Neural progenitor cell (in vitro differentiated cells): ENCODE measurements at regions not wholly inside any gene's neighbourhood (a gene's known extent, or its start where the extent isn't known, plus 50 kb on each side); places are given as distances from the start of the nearest gene placed in this dataset.

ENCODE experiments used
- DNase-seq: peaks from one replicate; pipeline ENCODE4 v3.0.0-alpha.2; 2016; ENCODE audit warnings: low spot score
- H2AFZ ChIP-seq: fragments of 200-600 bp; sonication (generic); replicated peaks from 2 replicates; pipeline ENCODE4 v1.6.1; 2016; ENCODE audit warnings: antibody characterized with exemption
- H3F3A ChIP-seq: fragments of 200-600 bp; sonication (generic); 2 replicates; pipeline ENCODE4 v1.6.1; 2016; ENCODE audit warnings: antibody characterized with exemption, low read depth
- H3K27ac ChIP-seq: fragments of 200-600 bp; sonication (generic); 2 replicates; pipeline ENCODE4 v1.5.1; 2016; ENCODE audit warnings: mild to moderate bottlenecking
- H3K27me3 ChIP-seq: fragments of 200-600 bp; sonication (generic); 2 replicates; pipeline ENCODE4 v1.6.1; 2016; ENCODE audit warnings: mild to moderate bottlenecking, moderate library complexity
- H3K36me3 ChIP-seq: fragments of 200-600 bp; sonication (generic); 2 replicates; pipeline ENCODE4 v1.5.1; 2016
- H3K4me1 ChIP-seq: fragments of 200-600 bp; sonication (generic); 2 replicates; pipeline ENCODE4 v1.6.1; 2016; ENCODE audit warnings: mixed run types
- H3K4me2 ChIP-seq: fragments of 200-600 bp; sonication (generic); 2 replicates; pipeline ENCODE4 v1.6.1; 2016
- H3K4me3 ChIP-seq: fragments of 200-600 bp; sonication (generic); 2 replicates; pipeline ENCODE4 v1.5.1; 2016
- H3K79me2 ChIP-seq: fragments of 200-600 bp; sonication (generic); 2 replicates; pipeline ENCODE4 v1.6.1; 2016; ENCODE audit warnings: low read depth
- H3K9ac ChIP-seq: fragments of 200-600 bp; sonication (generic); 2 replicates; pipeline ENCODE4 v1.6.1; 2016
- H3K9me3 ChIP-seq: fragments of 200-600 bp; sonication (generic); 2 replicates; pipeline ENCODE4 v1.5.1; 2016; ENCODE audit warnings: low read depth
- H4K20me1 ChIP-seq: fragments of 200-600 bp; sonication (generic); 2 replicates; pipeline ENCODE4 v1.6.1; 2016; ENCODE audit warnings: low read depth
- H3K27ac Mint-ChIP-seq: 3 replicates; pipeline ENCODE4 v1.8.0; 2021; ENCODE audit warnings: mixed read lengths
- H3K27me3 Mint-ChIP-seq: 2 replicates; pipeline ENCODE4 v1.8.0; 2022; ENCODE audit warnings: low read depth, mild to moderate bottlenecking, inconsistent platforms, moderate library complexity, mixed read lengths; ENCODE audit not compliant: insufficient read depth
- H3K36me3 Mint-ChIP-seq: 3 replicates; pipeline ENCODE4 v1.8.0; 2021; ENCODE audit warnings: mixed read lengths
- H3K4me1 Mint-ChIP-seq: 3 replicates; pipeline ENCODE4 v1.8.0; 2021; ENCODE audit warnings: mixed read lengths
- H3K4me3 Mint-ChIP-seq: 3 replicates; pipeline ENCODE4 v1.8.0; 2021; ENCODE audit warnings: mild to moderate bottlenecking, moderate library complexity, mixed read lengths
- H3K9me3 Mint-ChIP-seq: 3 replicates; pipeline ENCODE4 v1.8.0; 2020; ENCODE audit warnings: mixed read lengths
- EZH2 ChIP-seq: fragments of 200-600 bp; sonication (generic); IDR thresholded peaks from 2 replicates; pipeline ENCODE4 v1.6.1; 2017; ENCODE audit warnings: antibody characterized with exemption, mild to moderate bottlenecking, moderate library complexity
- EZH2phosphoT487 ChIP-seq: fragments of 200-600 bp; sonication (generic); IDR thresholded peaks from 2 replicates; pipeline ENCODE4 v1.6.1; 2017; ENCODE audit warnings: antibody characterized with exemption
- TF ChIP-seq, protein P1 (sequence below): fragments of 200-600 bp; sonication (generic); IDR thresholded peaks from 2 replicates; pipeline ENCODE4 v1.5.1; 2017; ENCODE audit warnings: antibody characterized with exemption, mild to moderate bottlenecking

DNA sequence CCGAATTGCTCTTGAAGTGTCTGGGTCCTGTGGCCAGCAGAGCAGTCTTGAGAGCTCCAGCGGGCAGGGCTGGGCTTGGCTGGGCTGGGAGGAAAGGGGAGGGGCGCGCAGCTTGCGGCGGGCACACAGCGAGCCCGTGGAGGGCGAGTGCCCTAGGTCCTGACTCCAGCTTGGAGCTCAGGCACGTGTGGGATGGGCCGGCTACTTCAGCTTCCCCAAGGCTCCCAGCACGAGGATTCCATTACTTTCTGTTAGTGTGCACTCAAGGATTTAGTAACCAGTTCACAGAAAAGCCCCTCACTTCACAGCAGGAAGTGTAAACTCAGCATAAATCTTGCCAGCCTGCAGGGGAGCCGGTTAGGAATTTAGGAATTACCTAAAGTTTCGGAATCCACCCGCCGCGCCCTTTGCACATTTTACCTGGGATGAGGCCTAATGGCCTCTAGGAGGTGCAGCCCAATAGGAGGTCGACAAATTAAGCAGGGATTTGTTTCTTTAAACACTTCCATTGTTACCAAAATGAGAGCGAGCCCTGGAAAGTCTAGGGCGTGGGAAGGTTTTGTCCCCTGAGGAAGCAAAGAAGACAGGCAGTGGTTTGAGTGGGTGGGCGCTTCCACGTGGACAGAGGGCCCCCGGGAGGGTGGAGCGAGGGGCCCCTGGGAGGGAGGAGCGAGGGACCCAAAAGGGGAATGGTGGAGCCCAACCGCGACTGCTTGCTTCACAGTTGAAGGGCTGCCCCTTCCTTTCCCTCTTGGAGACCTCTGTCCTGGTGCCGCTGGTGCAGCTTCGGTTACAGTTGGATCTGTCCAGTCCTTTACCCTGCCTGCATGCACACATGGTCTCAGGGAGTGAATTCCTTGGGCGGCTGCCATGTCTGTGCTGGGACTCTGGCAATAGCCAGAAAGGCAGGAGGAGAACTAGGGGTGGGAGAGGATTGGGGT lies 93.3 kb downstream of the CTAGE1 start:
- peaks cover 39% of the 10 kb centered on the region for H3K4me1 ChIP-seq
- peaks cover 48% of the 10 kb centered on the region for H3K27me3 ChIP-seq
- H3K9me3 ChIP-seq, result no peaks in the 10 kb centered on the region
- H3K4me2 ChIP-seq, result peak overlapping the region; percentile 75
- H3K4me1 Mint-ChIP-seq, result peaks cover 13% of the 10 kb centered on the region
- peak; percentile 83 for DNase-seq
- no peak overlapping the region for H3K9ac ChIP-seq
- peaks cover 5% of the 10 kb centered on the region for H3K27me3 Mint-ChIP-seq
- H3K79me2 ChIP-seq, result no peaks in the 10 kb centered on the region
- peaks cover 25% of the 10 kb centered on the region for H3F3A ChIP-seq
- H2AFZ ChIP-seq, result peak overlapping the region; percentile 46
- no peak overlapping the region for H3K27ac ChIP-seq
- TF ChIP-seq EZH2phosphoT487, result peak; percentile 25
- TF ChIP-seq, protein P1, sequence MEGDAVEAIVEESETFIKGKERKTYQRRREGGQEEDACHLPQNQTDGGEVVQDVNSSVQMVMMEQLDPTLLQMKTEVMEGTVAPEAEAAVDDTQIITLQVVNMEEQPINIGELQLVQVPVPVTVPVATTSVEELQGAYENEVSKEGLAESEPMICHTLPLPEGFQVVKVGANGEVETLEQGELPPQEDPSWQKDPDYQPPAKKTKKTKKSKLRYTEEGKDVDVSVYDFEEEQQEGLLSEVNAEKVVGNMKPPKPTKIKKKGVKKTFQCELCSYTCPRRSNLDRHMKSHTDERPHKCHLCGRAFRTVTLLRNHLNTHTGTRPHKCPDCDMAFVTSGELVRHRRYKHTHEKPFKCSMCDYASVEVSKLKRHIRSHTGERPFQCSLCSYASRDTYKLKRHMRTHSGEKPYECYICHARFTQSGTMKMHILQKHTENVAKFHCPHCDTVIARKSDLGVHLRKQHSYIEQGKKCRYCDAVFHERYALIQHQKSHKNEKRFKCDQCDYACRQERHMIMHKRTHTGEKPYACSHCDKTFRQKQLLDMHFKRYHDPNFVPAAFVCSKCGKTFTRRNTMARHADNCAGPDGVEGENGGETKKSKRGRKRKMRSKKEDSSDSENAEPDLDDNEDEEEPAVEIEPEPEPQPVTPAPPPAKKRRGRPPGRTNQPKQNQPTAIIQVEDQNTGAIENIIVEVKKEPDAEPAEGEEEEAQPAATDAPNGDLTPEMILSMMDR, result peak; percentile 50
- peak; percentile 38 for TF ChIP-seq EZH2
- peak overlapping the region; percentile 56 for H3K4me3 Mint-ChIP-seq
- H3K9me3 Mint-ChIP-seq, result no peaks in the 10 kb centered on the region
- H4K20me1 ChIP-seq, result no peaks in the 10 kb centered on the region
- H3K4me3 ChIP-seq, result peak overlapping the region; percentile 33
- no peaks in the 10 kb centered on the region for H3K36me3 Mint-ChIP-seq
- H3K27ac Mint-ChIP-seq, result no peak overlapping the region
- H3K36me3 ChIP-seq, result no peaks in the 10 kb centered on the region

DNA sequence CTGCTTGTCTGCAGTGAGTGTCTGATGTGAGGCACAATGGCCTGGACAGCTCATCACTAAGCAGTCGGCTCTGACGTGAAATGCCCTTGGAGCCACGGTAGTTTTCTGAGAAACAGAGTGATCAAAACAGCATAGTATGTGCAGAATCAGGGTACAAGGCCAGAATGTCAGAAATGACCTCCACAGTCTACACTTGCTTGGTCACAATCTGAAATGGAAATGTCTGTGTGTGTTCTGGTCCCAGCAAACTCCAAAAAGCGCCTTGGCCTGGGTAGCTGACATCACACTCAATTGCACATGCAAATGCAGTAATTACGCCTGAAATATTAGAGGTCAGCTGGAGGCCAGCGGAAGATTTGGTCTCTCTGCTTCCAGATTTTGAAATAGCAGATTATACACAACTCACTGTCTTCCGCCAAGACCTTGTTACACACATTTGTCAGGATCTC lies 95.4 kb downstream of the CTAGE1 start:
- Histone ChIP-seq H3K9ac (no peak overlapping the region), H2AFZ (no peak overlapping the region), H3F3A (peaks cover 34% of the 10 kb centered on the region), H4K20me1 (no peaks in the 10 kb centered on the region), H3K4me3 (no peak overlapping the region), H3K79me2 (no peaks in the 10 kb centered on the region), H3K27ac (no peak overlapping the region), H3K36me3 (no peaks in the 10 kb centered on the region), H3K27me3 (peaks cover 26% of the 10 kb centered on the region), H3K9me3 (no peaks in the 10 kb centered on the region), H3K4me2 (no peak overlapping the region), H3K4me1 (peaks cover 52% of the 10 kb centered on the region)
- no peak for TF ChIP-seq EZH2phosphoT487
- TF ChIP-seq EZH2, result no peak
- TF ChIP-seq, protein P1, result no peak
- H3K9me3 Mint-ChIP-seq, result no peaks in the 10 kb centered on the region
- H3K27me3 Mint-ChIP-seq, result peaks cover 2% of the 10 kb centered on the region
- no peak overlapping the region for H3K27ac Mint-ChIP-seq
- no peak overlapping the region for H3K4me3 Mint-ChIP-seq
- H3K36me3 Mint-ChIP-seq, result no peaks in the 10 kb centered on the region
- no peak for DNase-seq
- H3K4me1 Mint-ChIP-seq, result peaks cover 19% of the 10 kb centered on the region

DNA sequence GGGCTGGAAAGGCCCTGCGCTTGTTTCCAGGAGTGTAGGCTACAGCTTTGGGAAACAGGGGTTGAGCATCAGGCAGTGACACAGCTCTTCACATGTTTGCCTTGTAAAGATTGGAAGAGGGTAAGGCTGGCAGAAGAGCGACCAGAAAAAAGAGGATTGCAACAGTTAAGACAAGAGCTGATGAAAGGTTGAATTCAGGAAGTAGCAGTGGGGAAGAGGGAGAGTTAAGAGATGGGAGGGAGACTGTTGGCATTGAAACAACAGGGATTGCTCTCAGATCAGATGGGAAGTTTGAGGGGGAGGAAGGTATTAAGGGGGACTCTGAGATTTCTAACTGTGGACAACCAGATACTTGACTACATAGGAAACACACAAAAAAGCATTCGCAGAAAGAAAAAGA lies 96.9 kb downstream of the CTAGE1 start:
- H3K36me3 ChIP-seq, result no peaks in the 10 kb centered on the region
- H3K79me2 ChIP-seq, result no peaks in the 10 kb centered on the region
- no peak overlapping the region for H2AFZ ChIP-seq
- peaks cover 2% of the 10 kb centered on the region for H3K27me3 Mint-ChIP-seq
- H3K9me3 ChIP-seq, result no peaks in the 10 kb centered on the region
- no peak overlapping the region for H3K4me3 ChIP-seq
- H3K4me3 Mint-ChIP-seq, result no peak overlapping the region
- peak overlapping the region; percentile 38 for H3K27ac ChIP-seq
- no peaks in the 10 kb centered on the region for H3K9me3 Mint-ChIP-seq
- peaks cover 11% of the 10 kb centered on the region for H3K27me3 ChIP-seq
- no peaks in the 10 kb centered on the region for H4K20me1 ChIP-seq
- peaks cover 32% of the 10 kb centered on the region for H3F3A ChIP-seq
- DNase-seq, result no peak
- peaks cover 19% of the 10 kb centered on the region for H3K4me1 Mint-ChIP-seq
- H3K4me1 ChIP-seq, result peaks cover 52% of the 10 kb centered on the region
- peak overlapping the region; percentile 63 for H3K4me2 ChIP-seq
- no peak overlapping the region for H3K27ac Mint-ChIP-seq
- no peak overlapping the region for H3K9ac ChIP-seq
- no peaks in the 10 kb centered on the region for H3K36me3 Mint-ChIP-seq
- TF ChIP-seq EZH2 (no peak), EZH2phosphoT487 (no peak)
- TF ChIP-seq, protein P1, result no peak
